ENCODE measurements at regions not wholly inside any gene's neighbourhood (a gene's known extent, or its start where the extent isn't known, plus 50 kb on each side); places are given as distances from the start of the nearest gene placed in this dataset.

DNA sequence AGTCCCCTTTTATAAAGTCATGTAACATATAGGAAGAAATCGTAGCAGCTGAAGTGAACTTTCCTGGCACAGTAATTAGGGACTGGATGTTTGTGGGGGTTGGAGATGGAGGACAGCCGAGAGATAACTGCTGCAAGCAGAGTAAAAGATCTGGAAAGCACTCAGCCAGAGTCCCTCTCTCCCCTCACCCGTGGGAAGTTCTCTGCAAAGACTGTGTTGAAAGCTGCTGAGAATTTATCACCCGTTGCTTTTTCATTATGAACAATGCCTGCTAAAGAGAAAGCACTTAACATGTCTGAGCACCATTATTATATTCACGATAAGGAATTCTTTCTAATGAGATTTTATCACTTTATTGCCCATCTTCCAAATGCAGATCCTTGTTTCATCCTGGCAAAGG is 248.8 kb downstream of the SHOX2 start:
- no peak for TF ChIP-seq POLR2AphosphoS5 (IDR thresholded peaks at IDR 0.05; ENCODE audit: low read depth, low read length)
- no peak for TF ChIP-seq REST (IDR thresholded peaks at IDR 0.05; ENCODE audit: insufficient read depth in 1 of 2, low read depth in 2 of 2, low read length in 2 of 2)
- no peak for TF ChIP-seq TAF1 (IDR thresholded peaks at IDR 0.05; ENCODE audit: borderline replicate concordance, insufficient read depth, low read length)
- TF ChIP-seq SIN3A (IDR thresholded peaks at IDR 0.05; ENCODE audit: borderline replicate concordance, insufficient read depth, low read length) = no peak
